GM18868 (cell line): ENCODE measurements at regions not wholly inside any gene's neighbourhood (a gene's known extent, or its start where the extent isn't known, plus 50 kb on each side); places are given as distances from the start of the nearest gene placed in this dataset.
"Not testable (repeated sequence)": the region's sequence is repeated elsewhere in the genome, so short reads cannot be mapped to it uniquely, and the experiment has no call there.

ENCODE experiments used
- ATAC-seq: cut with Tn5 transposase; IDR thresholded peaks from one replicate; pipeline ENCODE4 v1.9.1; 2021; ENCODE audit warnings: mild to moderate bottlenecking, moderate library complexity; ENCODE audit not compliant: unreplicated experiment

GRCh38 chr9:42568942-42569556 is 385.6 kb downstream of the SPATA31A6 start:
- ATAC-seq: not testable (repeated sequence)

GRCh38 chr9:42577851-42578250 is 394.4 kb downstream of the SPATA31A6 start:
- not testable (repeated sequence) for ATAC-seq
